ENCODE measurements at regions not wholly inside any gene's neighbourhood (a gene's known extent, or its start where the extent isn't known, plus 50 kb on each side); places are given as distances from the start of the nearest gene placed in this dataset.

GRCh38 chr2:182615036-182615435 lies 101.0 kb upstream of the DNAJC10 start:
- TF ChIP-seq CTCF (IDR thresholded peaks at IDR 0.05) (no peak), POLR2A (IDR thresholded peaks at IDR 0.05) (no peak)

Data from tibial nerve (tissue), 3 donors.